Breast epithelium (tissue), 4 donors: ENCODE measurements at regions not wholly inside any gene's neighbourhood (a gene's known extent, or its start where the extent isn't known, plus 50 kb on each side); places are given as distances from the start of the nearest gene placed in this dataset.

Experiments
- DNase-seq, 2 donors: peaks; one replicate each; pipeline ENCODE4 v3.0.0-alpha.2; 2019; ENCODE audit warnings: low spot score in 2 of 2
- H3K27ac ChIP-seq, 2 donors: fragments of 200-600 bp; sonication (generic) in 1 of 2; one replicate each; pipeline ENCODE4 v1.5.1; 2016 to 2019; ENCODE audit warnings: mild to moderate bottlenecking in 1 of 2
- H3K27me3 ChIP-seq, 2 donors: fragments of 200-600 bp; sonication (generic) in 1 of 2; one replicate each; pipeline versions ENCODE4 v1.5.1 to v1.6.0; 2017 to 2019; ENCODE audit warnings: control low read depth in 1 of 2, mild to moderate bottlenecking in 1 of 2
- H3K36me3 ChIP-seq: fragments of 200-600 bp; one replicate; pipeline ENCODE4 v1.5.1; 2019
- H3K4me1 ChIP-seq, 2 donors: fragments of 200-600 bp; sonication (generic); one replicate each; pipeline ENCODE4 v1.5.1; 2016 to 2019; ENCODE audit warnings: control low read depth in 1 of 2
- H3K4me3 ChIP-seq, 3 donors: fragments of 200-600 bp; sonication (generic); 1 replicate in 2 of 3; 2 replicates in 1 of 3; pipeline ENCODE4 v1.5.1; 2016 to 2019; ENCODE audit warnings: mild to moderate bottlenecking in 3 of 3, moderate library complexity in 2 of 3
- H3K9me3 ChIP-seq, 2 donors: fragments of 200-600 bp; sonication (generic) in 1 of 2; one replicate each; pipeline ENCODE4 v1.5.1; 2016 to 2019; ENCODE audit warnings: control low read depth in 1 of 2
- CTCF ChIP-seq, 3 donors: fragments of 450-650 bp; IDR thresholded peaks; one replicate each; pipeline ENCODE4 v1.5.1; 2016 to 2017; ENCODE audit warnings: antibody characterized with exemption in 3 of 3, mild to moderate bottlenecking in 3 of 3, moderate library complexity in 3 of 3
- POLR2A ChIP-seq: fragments of 450-650 bp; IDR thresholded peaks from one replicate; pipeline ENCODE4 v1.6.1; 2016; ENCODE audit warnings: antibody characterized with exemption, mild to moderate bottlenecking, moderate library complexity
- POLR2AphosphoS5 ChIP-seq, 3 donors: sonication (generic); formaldehyde crosslinking; IDR thresholded peaks; one replicate each; pipeline ENCODE4 v1.6.1; 2017; ENCODE audit warnings: antibody characterized with exemption in 3 of 3
- intact Hi-C: fragments of 100-400 bp; cut with DNase I; formaldehyde crosslinking; loops from one replicate; pipeline ENCODE4 v1.15.1; 2023; ENCODE audit warnings: low total_unique reads

DNA sequence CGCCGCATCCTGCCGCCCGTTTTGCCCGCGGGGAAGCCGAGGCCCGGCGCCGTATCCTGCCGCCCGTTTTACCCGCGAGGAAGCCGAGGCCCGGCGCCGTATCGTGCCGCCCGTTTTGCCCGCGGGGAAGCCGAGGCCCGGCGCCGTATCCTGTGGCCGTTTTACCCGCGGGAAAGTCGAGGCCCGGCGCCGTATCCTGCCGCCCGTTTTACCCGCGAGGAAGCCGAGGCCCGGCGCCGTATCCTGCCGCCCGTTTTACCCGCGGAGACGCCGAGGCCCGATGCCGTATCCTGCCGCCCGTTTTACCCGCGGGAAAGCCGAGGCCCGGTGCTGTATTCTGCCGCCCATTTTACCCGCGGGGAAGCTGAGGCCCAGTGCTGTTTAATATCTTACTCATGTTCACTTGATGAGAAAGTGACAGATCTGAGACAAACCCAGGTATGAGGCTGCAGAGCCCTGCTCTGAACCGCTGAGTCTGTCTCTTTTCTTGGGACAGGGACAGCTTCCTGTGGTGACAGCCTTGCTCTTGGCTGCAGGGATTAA is 129.4 kb downstream of the CDH26 start:
- no peak for DNase-seq
- H3K4me3 ChIP-seq, result peak overlapping the region in 1 of 3 donors; percentile 11
- H3K27ac ChIP-seq, result no peak overlapping the region
- no peaks in the 10 kb centered on the region for H3K4me1 ChIP-seq
- H3K9me3 ChIP-seq, result no peaks in the 10 kb centered on the region
- TF ChIP-seq POLR2AphosphoS5 (IDR thresholded peaks at IDR 0.05) (no peak), POLR2A (no peak), CTCF (IDR thresholded peaks at IDR 0.05) (no peak)
- intact Hi-C loops, result no loop called here
- H3K36me3 ChIP-seq, result no peaks in the 10 kb centered on the region
- H3K27me3 ChIP-seq, result no peaks in the 10 kb centered on the region

DNA sequence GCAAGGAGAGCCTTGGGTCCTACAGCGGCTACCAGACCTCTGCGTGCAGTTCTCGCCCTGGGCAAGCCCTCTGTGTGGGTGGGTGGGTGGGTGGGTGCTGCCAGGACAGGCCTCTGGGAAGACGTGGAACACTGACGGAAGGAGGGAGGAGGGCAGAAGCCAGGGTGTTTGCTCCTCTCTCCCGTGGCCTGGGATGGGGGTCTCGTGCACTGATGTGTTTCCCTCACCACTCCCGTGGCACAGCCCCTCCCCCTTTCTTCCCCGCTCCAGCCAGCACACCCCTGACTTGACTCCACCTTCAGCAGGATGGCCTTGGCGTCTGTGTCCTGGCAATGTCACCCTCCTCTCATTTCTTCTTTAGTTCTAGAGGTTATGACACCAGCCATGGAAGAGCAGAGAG is 130.0 kb downstream of the CDH26 start:
- TF ChIP-seq POLR2AphosphoS5 (IDR thresholded peaks at IDR 0.05) (no peak), POLR2A (no peak), CTCF (IDR thresholded peaks at IDR 0.05) (no peak)
- Histone ChIP-seq H3K36me3 (no peaks in the 10 kb centered on the region), H3K27ac (no peak overlapping the region), H3K4me3 (no peak overlapping the region), H3K4me1 (no peaks in the 10 kb centered on the region), H3K27me3 (no peaks in the 10 kb centered on the region), H3K9me3 (no peaks in the 10 kb centered on the region)
- DNase-seq, result no peak
- intact Hi-C loops, result no loop called here

GRCh38 chr20:60090631-60091030 is 132.4 kb downstream of the CDH26 start:
- H3K27ac ChIP-seq, result no peak overlapping the region
- no peaks in the 10 kb centered on the region for H3K36me3 ChIP-seq
- no peaks in the 10 kb centered on the region for H3K9me3 ChIP-seq
- intact Hi-C loops, result no loop called here
- no peaks in the 10 kb centered on the region for H3K27me3 ChIP-seq
- no peaks in the 10 kb centered on the region for H3K4me1 ChIP-seq
- TF ChIP-seq POLR2A (no peak), POLR2AphosphoS5 (IDR thresholded peaks at IDR 0.05) (no peak), CTCF (IDR thresholded peaks at IDR 0.05) (no peak)
- no peak for DNase-seq
- H3K4me3 ChIP-seq, result no peak overlapping the region

GRCh38 chr20:60091305-60091704 is 133.1 kb downstream of the CDH26 start:
- DNase-seq, result no peak
- H3K27me3 ChIP-seq, result no peaks in the 10 kb centered on the region
- H3K27ac ChIP-seq, result no peak overlapping the region
- TF ChIP-seq CTCF (IDR thresholded peaks at IDR 0.05) (no peak), POLR2AphosphoS5 (IDR thresholded peaks at IDR 0.05) (no peak), POLR2A (no peak)
- no peaks in the 10 kb centered on the region for H3K9me3 ChIP-seq
- H3K36me3 ChIP-seq, result no peaks in the 10 kb centered on the region
- intact Hi-C loops, result no loop called here
- H3K4me3 ChIP-seq, result no peak overlapping the region
- no peaks in the 10 kb centered on the region for H3K4me1 ChIP-seq

DNA sequence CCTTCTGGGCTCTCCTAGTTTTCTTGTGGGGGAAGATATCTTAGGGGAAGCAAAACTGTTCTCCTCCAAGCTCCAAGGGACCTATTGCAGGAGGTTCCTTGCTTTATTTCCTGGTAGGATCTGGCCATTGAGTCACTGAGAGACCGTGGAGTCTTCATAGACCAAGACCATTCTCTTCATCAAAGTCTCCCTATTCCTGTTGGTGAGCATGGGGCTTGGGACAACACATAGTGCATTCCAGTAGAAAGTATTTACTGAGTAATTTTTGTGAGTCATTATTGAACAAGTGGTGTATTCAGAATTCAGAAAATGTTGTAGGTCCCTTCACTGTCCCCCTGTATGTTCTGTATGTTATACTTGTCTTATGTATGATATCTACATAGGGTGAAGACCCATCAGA is 133.6 kb downstream of the CDH26 start:
- no peaks in the 10 kb centered on the region for H3K4me1 ChIP-seq
- no peak for TF ChIP-seq CTCF (IDR thresholded peaks at IDR 0.05)
- DNase-seq, result no peak
- H3K4me3 ChIP-seq, result no peak overlapping the region
- no peak overlapping the region for H3K27ac ChIP-seq
- no peaks in the 10 kb centered on the region for H3K36me3 ChIP-seq
- intact Hi-C loops, result no loop called here
- H3K27me3 ChIP-seq, result no peaks in the 10 kb centered on the region
- no peaks in the 10 kb centered on the region for H3K9me3 ChIP-seq
